GM12878 (cell line): ENCODE measurements at regions not wholly inside any gene's neighbourhood (a gene's known extent, or its start where the extent isn't known, plus 50 kb on each side); places are given as distances from the start of the nearest gene placed in this dataset.

Source experiments
- ATAC-seq: fragments of 200-7000 bp; cut with Tn5 transposase; 3 replicates; pipeline ENCODE4 v1.9.1; 2020; ENCODE audit warnings: mild to moderate bottlenecking, moderate library complexity
- BruUV-seq: library from RNA; stranded (reverse); fragments of 400-500 nt; replicated peaks from 2 replicates; lab custom pipeline; 2021; lab: Mats Ljungman, UMichigan
- CTCF ChIA-PET: fragments of 300-600 bp; sonication (Branson Sonifier 250); formaldehyde crosslinking; extraction: SDS; loops from one replicate; lab custom pipeline; 2021; ENCODE audit warnings: inconsistent platforms; lab: Yijun Ruan, JAX
- POLR2A ChIA-PET: fragments of 350-600 bp; formaldehyde crosslinking; extraction: SDS; loops from one replicate; lab custom pipeline; 2021; ENCODE audit warnings: inconsistent platforms; lab: Charles Lee
- RAD21 ChIA-PET: fragments of 300-600 bp; sonication (Branson Sonifier 250); formaldehyde crosslinking; loops from one replicate; lab custom pipeline; 2023; ENCODE audit warnings: antibody characterized with exemption; ENCODE audit not compliant: unreplicated experiment; lab: Charles Lee
- SMC1A ChIA-PET: fragments of 300-600 bp; sonication (Branson Sonifier 250); formaldehyde crosslinking; loops from one replicate; lab custom pipeline; 2023; ENCODE audit not compliant: unreplicated experiment, uncharacterized antibody; lab: Charles Lee
- DNase-seq: peaks from one replicate; pipeline ENCODE4 v3.0.0-alpha.2; 2011; ENCODE audit warnings: low read depth, low spot score
- FAIRE-seq: peaks from 3 replicates; lab custom pipeline; 2011; peaks lifted over from hg19 to GRCh38; lab: Jason Lieb, UNC
- H2AFZ ChIP-seq: 2 replicates; pipeline ENCODE4 v1.6.0; 2011; ENCODE audit warnings: low read depth, low read length, control low read depth; ENCODE audit not compliant: control insufficient read depth
- H3K27ac ChIP-seq: 2 replicates; pipeline ENCODE4 v1.5.1; 2011; ENCODE audit warnings: control low read depth; ENCODE audit not compliant: control insufficient read depth, insufficient read depth
- H3K27me3 ChIP-seq, 2 experiments: replicated peaks in 1 of 2; 2 replicates each; pipeline versions ENCODE4 v1.6.0 to v1.6.1; 2011; ENCODE audit warnings: low read length in 1 of 2; ENCODE audit not compliant: control insufficient read depth in 2 of 2, insufficient read depth in 2 of 2
- H3K36me3 ChIP-seq, 2 experiments: 2 replicates each; pipeline ENCODE4 v1.5.1; 2011; ENCODE audit warnings: low read length in 1 of 2; ENCODE audit not compliant: control insufficient read depth in 2 of 2, insufficient read depth in 2 of 2
- H3K4me1 ChIP-seq: 2 replicates; pipeline ENCODE4 v1.6.1; 2011; ENCODE audit warnings: mild to moderate bottlenecking, low read length, moderate library complexity, mixed read lengths; ENCODE audit not compliant: control insufficient read depth, insufficient read depth
- H3K4me2 ChIP-seq: 2 replicates; pipeline ENCODE4 v1.6.0; 2011; ENCODE audit warnings: control low read depth; ENCODE audit not compliant: control insufficient read depth, insufficient read depth
- H3K4me3 ChIP-seq: fragments of 200-600 bp; sonication (generic); 2 replicates; pipeline ENCODE4 v1.5.1; 2016
- H3K79me2 ChIP-seq: 2 replicates; pipeline ENCODE4 v1.6.0; 2011; ENCODE audit warnings: low read length; ENCODE audit not compliant: control insufficient read depth, insufficient read depth
- H3K9ac ChIP-seq: 2 replicates; pipeline ENCODE4 v1.8.0; 2011; ENCODE audit warnings: low read length, control low read depth, mixed read lengths; ENCODE audit not compliant: control insufficient read depth, insufficient read depth
- H3K9me3 ChIP-seq: replicated peaks from 3 replicates; pipeline ENCODE4 v1.5.1; 2011; ENCODE audit warnings: mild to moderate bottlenecking, low read length; ENCODE audit not compliant: control insufficient read depth, insufficient read depth
- H4K20me1 ChIP-seq: 2 replicates; pipeline ENCODE4 v1.6.0; 2011; ENCODE audit not compliant: control insufficient read depth, insufficient read depth
- GATAD2B ChIP-seq: fragments of 450-650 bp; conservative IDR thresholded peaks from 2 replicates; pipeline ENCODE4 v1.6.1; 2017; ENCODE audit warnings: low read depth, mild to moderate bottlenecking, moderate library complexity
- NR2C2 ChIP-seq: IDR thresholded peaks from 2 replicates; pipeline ENCODE4 v1.6.1; 2011; ENCODE audit warnings: borderline replicate concordance, low read depth; ENCODE audit not compliant: control insufficient read depth, insufficient read length
- TARDBP ChIP-seq: IDR thresholded peaks from 2 replicates; pipeline ENCODE4 v1.6.1; 2016; ENCODE audit warnings: borderline replicate concordance
- TBL1XR1 ChIP-seq: IDR thresholded peaks from 2 replicates; pipeline ENCODE4 v1.6.1; 2012; ENCODE audit warnings: low read depth, low read length, improper control_type of control experiment
- ZZZ3 ChIP-seq: IDR thresholded peaks from 2 replicates; pipeline ENCODE4 v1.6.1; 2011; ENCODE audit warnings: low read depth; ENCODE audit not compliant: control insufficient read depth, insufficient read length
- WGBS: methylation state at CpG from one replicate; pipeline ENCODE4 v1.1.6; 2016; ENCODE audit warnings: low lambda C conversion rate; ENCODE audit not compliant: insufficient replicate concordance, insufficient coverage; ENCODE audit errors: missing lambda C conversion rate; 5-methylcytosine and 5-hydroxymethylcytosine counted together
- in situ Hi-C: fragments of 300-500 bp; cut with MboI; formaldehyde crosslinking; loops from 9 replicates; pipeline ENCODE4 v1.14.3; 2018; ENCODE audit warnings: mixed read lengths
- intact Hi-C: fragments of 100-400 bp; cut with micrococcal nuclease; formaldehyde crosslinking; loops from one replicate; pipeline ENCODE4 v1.14.2; 2022; ENCODE audit not compliant: unreplicated experiment
- TF ChIP-seq, protein P1 (sequence below): fragments of 450-650 bp; IDR thresholded peaks from 2 replicates; pipeline ENCODE4 v1.6.1; 2017; ENCODE audit warnings: mild to moderate bottlenecking, moderate library complexity

DNA sequence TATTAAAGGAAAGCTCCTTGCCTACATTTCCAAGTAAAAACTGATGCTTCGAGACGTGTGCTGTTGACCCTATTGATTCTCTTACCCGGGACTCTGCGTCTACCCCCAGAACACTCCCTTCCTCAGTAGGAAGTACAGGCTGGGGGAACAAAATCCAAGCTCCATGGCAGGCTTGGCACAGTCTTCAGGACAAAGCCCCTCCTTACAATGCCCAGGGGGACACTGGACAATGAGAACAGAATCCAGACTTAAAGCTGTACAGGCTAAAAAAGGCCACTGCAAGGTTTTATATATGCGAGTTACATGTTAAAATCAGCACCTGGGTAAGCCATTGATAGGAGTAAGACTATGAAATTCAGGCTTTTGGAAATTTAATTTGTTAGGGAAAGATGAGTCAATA is 250.6 kb upstream of the DAPK1 start:
- in situ Hi-C loops (no loop called here), intact Hi-C loops (no loop called here)
- Histone ChIP-seq H4K20me1 (no peaks in the 10 kb centered on the region), H3K9ac (no peak overlapping the region), H3K4me2 (no peak overlapping the region), H3K27me3 (no peaks in the 10 kb centered on the region), H3K27ac (no peak overlapping the region), H3K4me3 (no peak overlapping the region), H3K9me3 (no peaks in the 10 kb centered on the region), H3K36me3 (no peaks in the 10 kb centered on the region), H2AFZ (no peak overlapping the region)
- no TSS peak for BruUV-seq
- ChIA-PET RAD21 (no interaction called here), POLR2A (no interaction called here), CTCF (no interaction called here), SMC1A (no interaction called here)
- FAIRE-seq: no peak
- ATAC-seq: no peak
- no peak for DNase-seq
- TF ChIP-seq, protein P1, sequence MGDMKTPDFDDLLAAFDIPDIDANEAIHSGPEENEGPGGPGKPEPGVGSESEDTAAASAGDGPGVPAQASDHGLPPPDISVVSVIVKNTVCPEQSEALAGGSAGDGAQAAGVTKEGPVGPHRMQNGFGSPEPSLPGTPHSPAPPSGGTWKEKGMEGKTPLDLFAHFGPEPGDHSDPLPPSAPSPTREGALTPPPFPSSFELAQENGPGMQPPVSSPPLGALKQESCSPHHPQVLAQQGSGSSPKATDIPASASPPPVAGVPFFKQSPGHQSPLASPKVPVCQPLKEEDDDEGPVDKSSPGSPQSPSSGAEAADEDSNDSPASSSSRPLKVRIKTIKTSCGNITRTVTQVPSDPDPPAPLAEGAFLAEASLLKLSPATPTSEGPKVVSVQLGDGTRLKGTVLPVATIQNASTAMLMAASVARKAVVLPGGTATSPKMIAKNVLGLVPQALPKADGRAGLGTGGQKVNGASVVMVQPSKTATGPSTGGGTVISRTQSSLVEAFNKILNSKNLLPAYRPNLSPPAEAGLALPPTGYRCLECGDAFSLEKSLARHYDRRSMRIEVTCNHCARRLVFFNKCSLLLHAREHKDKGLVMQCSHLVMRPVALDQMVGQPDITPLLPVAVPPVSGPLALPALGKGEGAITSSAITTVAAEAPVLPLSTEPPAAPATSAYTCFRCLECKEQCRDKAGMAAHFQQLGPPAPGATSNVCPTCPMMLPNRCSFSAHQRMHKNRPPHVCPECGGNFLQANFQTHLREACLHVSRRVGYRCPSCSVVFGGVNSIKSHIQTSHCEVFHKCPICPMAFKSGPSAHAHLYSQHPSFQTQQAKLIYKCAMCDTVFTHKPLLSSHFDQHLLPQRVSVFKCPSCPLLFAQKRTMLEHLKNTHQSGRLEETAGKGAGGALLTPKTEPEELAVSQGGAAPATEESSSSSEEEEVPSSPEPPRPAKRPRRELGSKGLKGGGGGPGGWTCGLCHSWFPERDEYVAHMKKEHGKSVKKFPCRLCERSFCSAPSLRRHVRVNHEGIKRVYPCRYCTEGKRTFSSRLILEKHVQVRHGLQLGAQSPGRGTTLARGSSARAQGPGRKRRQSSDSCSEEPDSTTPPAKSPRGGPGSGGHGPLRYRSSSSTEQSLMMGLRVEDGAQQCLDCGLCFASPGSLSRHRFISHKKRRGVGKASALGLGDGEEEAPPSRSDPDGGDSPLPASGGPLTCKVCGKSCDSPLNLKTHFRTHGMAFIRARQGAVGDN: no peak
- no peak for TF ChIP-seq ZZZ3
- no peak for TF ChIP-seq TARDBP
- no peak for TF ChIP-seq GATAD2B
- no peak for TF ChIP-seq TBL1XR1
- TF ChIP-seq NR2C2: no peak
- TF ChIP-seq, all 136 proteins: peak for 0
- no peaks in the 10 kb centered on the region for H3K79me2 ChIP-seq
- 48% methylated on average over 5 of the region's 5 CpGs for WGBS
- no peaks in the 10 kb centered on the region for H3K4me1 ChIP-seq
